Chondrocyte (in vitro differentiated cells): ENCODE measurements at regions not wholly inside any gene's neighbourhood (a gene's known extent, or its start where the extent isn't known, plus 50 kb on each side); places are given as distances from the start of the nearest gene placed in this dataset.

ENCODE experiments used
- DNase-seq: peaks from one replicate; pipeline ENCODE4 v3.0.0; 2021; ENCODE audit warnings: mixed read lengths, low spot score
- H3K27ac Mint-ChIP-seq: one replicate; pipeline ENCODE4 v1.8.0; 2021; ENCODE audit warnings: mild to moderate bottlenecking, moderate library complexity, mixed read lengths; ENCODE audit not compliant: unreplicated experiment
- H3K27me3 Mint-ChIP-seq: 2 replicates; pipeline ENCODE4 v1.8.0; 2021; ENCODE audit warnings: low read depth, mixed read lengths
- H3K36me3 Mint-ChIP-seq: 2 replicates; pipeline ENCODE4 v1.8.0; 2021; ENCODE audit warnings: low read depth, mixed read lengths
- H3K4me1 Mint-ChIP-seq: 2 replicates; pipeline ENCODE4 v1.8.0; 2021; ENCODE audit warnings: low read depth, mild to moderate bottlenecking, mixed read lengths
- H3K4me3 Mint-ChIP-seq: one replicate; pipeline ENCODE4 v1.8.0; 2021; ENCODE audit warnings: mild to moderate bottlenecking, moderate library complexity, mixed read lengths; ENCODE audit not compliant: unreplicated experiment
- H3K9me3 Mint-ChIP-seq: 2 replicates; pipeline ENCODE4 v1.8.0; 2021; ENCODE audit warnings: low read depth, mixed read lengths
- TF ChIP-seq, protein P1 (sequence below): fragments of 200-600 bp; sonication (generic); IDR thresholded peaks from 2 replicates; pipeline ENCODE4 v1.5.0; 2021; ENCODE audit warnings: antibody characterized with exemption, mild to moderate bottlenecking, moderate library complexity

GRCh38 chr10:91043173-91043910 lies 122.5 kb upstream of the ANKRD1 start:
- Mint-ChIP-seq H3K36me3 (no peaks in the 10 kb centered on the region), H3K27me3 (peaks cover 3% of the 10 kb centered on the region), H3K4me3 (no peak overlapping the region), H3K9me3 (no peaks in the 10 kb centered on the region), H3K27ac (no peak overlapping the region), H3K4me1 (peaks cover 9% of the 10 kb centered on the region)
- DNase-seq, result no peak
- TF ChIP-seq, protein P1, sequence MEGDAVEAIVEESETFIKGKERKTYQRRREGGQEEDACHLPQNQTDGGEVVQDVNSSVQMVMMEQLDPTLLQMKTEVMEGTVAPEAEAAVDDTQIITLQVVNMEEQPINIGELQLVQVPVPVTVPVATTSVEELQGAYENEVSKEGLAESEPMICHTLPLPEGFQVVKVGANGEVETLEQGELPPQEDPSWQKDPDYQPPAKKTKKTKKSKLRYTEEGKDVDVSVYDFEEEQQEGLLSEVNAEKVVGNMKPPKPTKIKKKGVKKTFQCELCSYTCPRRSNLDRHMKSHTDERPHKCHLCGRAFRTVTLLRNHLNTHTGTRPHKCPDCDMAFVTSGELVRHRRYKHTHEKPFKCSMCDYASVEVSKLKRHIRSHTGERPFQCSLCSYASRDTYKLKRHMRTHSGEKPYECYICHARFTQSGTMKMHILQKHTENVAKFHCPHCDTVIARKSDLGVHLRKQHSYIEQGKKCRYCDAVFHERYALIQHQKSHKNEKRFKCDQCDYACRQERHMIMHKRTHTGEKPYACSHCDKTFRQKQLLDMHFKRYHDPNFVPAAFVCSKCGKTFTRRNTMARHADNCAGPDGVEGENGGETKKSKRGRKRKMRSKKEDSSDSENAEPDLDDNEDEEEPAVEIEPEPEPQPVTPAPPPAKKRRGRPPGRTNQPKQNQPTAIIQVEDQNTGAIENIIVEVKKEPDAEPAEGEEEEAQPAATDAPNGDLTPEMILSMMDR, result peak; percentile 81

GRCh38 chr10:91046869-91047268 lies 126.0 kb upstream of the ANKRD1 start:
- TF ChIP-seq, protein P1, result no peak
- Mint-ChIP-seq H3K4me3 (no peak overlapping the region), H3K36me3 (no peaks in the 10 kb centered on the region), H3K9me3 (no peaks in the 10 kb centered on the region), H3K27me3 (no peaks in the 10 kb centered on the region), H3K4me1 (peaks cover 21% of the 10 kb centered on the region), H3K27ac (no peak overlapping the region)
- DNase-seq, result no peak

DNA sequence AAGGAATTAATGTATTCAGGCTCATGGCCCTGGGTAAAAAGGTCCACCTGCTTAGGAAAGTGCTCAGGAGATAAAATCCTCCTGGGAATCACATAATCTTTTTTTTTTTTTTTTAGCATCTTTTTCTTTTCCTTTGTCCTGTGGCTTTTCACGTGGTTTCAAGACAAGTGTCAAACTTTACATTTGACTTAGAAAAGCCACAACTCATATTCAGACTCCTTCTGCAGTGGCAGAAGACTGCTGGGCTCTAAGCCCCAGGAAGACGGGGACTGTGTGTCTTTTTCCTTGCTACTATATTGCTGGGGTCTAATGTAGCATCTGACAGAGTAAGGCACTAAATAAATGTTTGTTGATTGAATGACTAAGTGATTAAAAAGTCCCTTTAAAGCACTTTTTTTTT lies 127.5 kb upstream of the ANKRD1 start:
- TF ChIP-seq, protein P1, result no peak
- no peak overlapping the region for H3K4me3 Mint-ChIP-seq
- no peak overlapping the region for H3K27ac Mint-ChIP-seq
- no peak for DNase-seq
- H3K9me3 Mint-ChIP-seq, result no peaks in the 10 kb centered on the region
- H3K36me3 Mint-ChIP-seq, result no peaks in the 10 kb centered on the region
- peaks cover 17% of the 10 kb centered on the region for H3K4me1 Mint-ChIP-seq
- H3K27me3 Mint-ChIP-seq, result no peaks in the 10 kb centered on the region

DNA sequence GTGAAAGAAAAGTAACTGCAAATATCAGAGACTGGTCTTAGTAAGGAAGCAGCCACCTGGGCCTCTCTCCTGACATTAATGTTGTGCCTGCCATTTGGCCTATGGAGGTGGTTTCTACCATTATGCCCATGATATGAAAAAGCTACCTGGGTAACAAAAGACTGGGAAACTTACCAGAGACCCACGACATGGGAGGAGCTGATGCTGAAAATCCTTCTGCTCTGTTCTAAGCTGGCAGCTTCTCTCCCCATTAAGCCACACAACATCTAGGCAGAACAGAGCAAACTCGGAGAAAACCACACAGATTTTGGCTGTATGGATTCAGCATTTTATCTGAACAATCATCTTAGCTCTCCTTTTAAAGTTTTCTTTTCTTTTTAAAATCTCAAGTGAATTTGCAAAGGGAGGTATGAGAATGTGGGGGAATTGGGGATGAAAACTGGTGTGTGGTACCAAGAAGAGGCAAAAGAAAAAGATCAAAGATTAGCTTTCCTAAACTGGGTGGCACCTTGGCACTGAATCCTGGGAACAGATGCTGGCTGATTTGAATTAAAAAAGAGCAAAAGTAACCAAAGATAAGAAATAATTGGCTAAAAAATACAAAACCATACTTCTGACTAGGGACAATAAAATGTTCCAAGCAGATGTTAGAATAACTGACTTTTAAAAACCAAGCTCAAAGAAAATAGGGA lies 128.6 kb upstream of the ANKRD1 start:
- DNase-seq, result no peak
- no peak overlapping the region for H3K4me3 Mint-ChIP-seq
- no peaks in the 10 kb centered on the region for H3K36me3 Mint-ChIP-seq
- H3K27ac Mint-ChIP-seq, result no peak overlapping the region
- TF ChIP-seq, protein P1, result no peak
- H3K27me3 Mint-ChIP-seq, result no peaks in the 10 kb centered on the region
- H3K4me1 Mint-ChIP-seq, result peaks cover 17% of the 10 kb centered on the region
- no peaks in the 10 kb centered on the region for H3K9me3 Mint-ChIP-seq

- DNase-seq, result no peak
- Mint-ChIP-seq H3K27me3 (no peaks in the 10 kb centered on the region), H3K27ac (peak overlapping the region; percentile 13), H3K4me3 (no peak overlapping the region), H3K36me3 (no peaks in the 10 kb centered on the region), H3K9me3 (no peaks in the 10 kb centered on the region), H3K4me1 (peaks cover 17% of the 10 kb centered on the region)
- TF ChIP-seq, protein P1, result no peak
Observed at GRCh38 chr10:91049988-91050360, 129.1 kb upstream of the ANKRD1 start.
